ENCODE measurements at regions not wholly inside any gene's neighbourhood (a gene's known extent, or its start where the extent isn't known, plus 50 kb on each side); places are given as distances from the start of the nearest gene placed in this dataset.

- H3K36me3 Mint-ChIP-seq (ENCODE audit: low read depth): no peaks in the 10 kb centered on the region
- no peaks in the 10 kb centered on the region for H3K9me3 Mint-ChIP-seq
- TF ChIP-seq CTCF (IDR thresholded peaks at IDR 0.05; ENCODE audit: unreplicated experiment in 3 of 3): no peak
- H3K27me3 Mint-ChIP-seq (ENCODE audit: low read depth): peaks cover 19% of the 10 kb centered on the region
- no peaks in the 10 kb centered on the region for H3K4me1 Mint-ChIP-seq
- no peak overlapping the region for H3K4me3 Mint-ChIP-seq
- no peak overlapping the region for H3K27ac Mint-ChIP-seq
These were observed 304.1 kb upstream of the C16orf82 start for GRCh38 chr16:26762594-26762993.

- no peaks in the 10 kb centered on the region for H3K9me3 Mint-ChIP-seq
- no peak overlapping the region for H3K4me3 Mint-ChIP-seq
- H3K36me3 Mint-ChIP-seq (ENCODE audit: low read depth): no peaks in the 10 kb centered on the region
- H3K27me3 Mint-ChIP-seq (ENCODE audit: low read depth): peaks cover 34% of the 10 kb centered on the region
- no peak overlapping the region for H3K27ac Mint-ChIP-seq
- TF ChIP-seq CTCF (IDR thresholded peaks at IDR 0.05; ENCODE audit: unreplicated experiment in 3 of 3): peak in 1 of 3 experiments; percentile 31
- H3K4me1 Mint-ChIP-seq: no peaks in the 10 kb centered on the region
These were observed 301.6 kb upstream of the C16orf82 start for GRCh38 chr16:26765087-26765486.

GRCh38 chr16:26768385-26769010 lies 298.2 kb upstream of the C16orf82 start:
- TF ChIP-seq CTCF (IDR thresholded peaks at IDR 0.05; ENCODE audit: unreplicated experiment in 3 of 3): no peak
- Mint-ChIP-seq H3K4me1 (no peaks in the 10 kb centered on the region), H3K27me3 (ENCODE audit: low read depth) (peaks cover 41% of the 10 kb centered on the region)

DNA sequence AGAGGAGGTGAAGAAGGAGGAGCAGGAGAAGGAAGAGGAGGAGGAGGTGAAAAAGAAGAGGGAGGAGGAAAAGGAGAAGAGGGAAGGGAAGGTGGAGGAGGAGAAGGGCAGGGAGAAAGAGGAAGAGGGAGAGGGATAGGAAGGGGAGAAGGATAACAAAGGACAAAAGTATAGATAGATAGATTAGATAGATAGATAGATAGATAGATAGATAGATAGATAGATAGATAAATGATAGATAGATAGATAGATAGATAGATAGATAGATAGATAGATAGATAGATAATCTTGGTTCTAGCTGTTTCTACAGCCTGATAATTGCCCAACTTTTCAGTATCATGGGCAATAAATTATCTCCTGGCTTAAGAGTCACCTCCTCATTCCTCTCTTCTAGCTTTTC lies 296.2 kb upstream of the C16orf82 start:
- H3K27ac Mint-ChIP-seq: no peak overlapping the region
- no peak for TF ChIP-seq CTCF (IDR thresholded peaks at IDR 0.05; ENCODE audit: unreplicated experiment in 3 of 3)
- H3K36me3 Mint-ChIP-seq (ENCODE audit: low read depth): no peaks in the 10 kb centered on the region
- H3K4me3 Mint-ChIP-seq: no peak overlapping the region
- H3K27me3 Mint-ChIP-seq (ENCODE audit: low read depth): peaks cover 45% of the 10 kb centered on the region
- H3K4me1 Mint-ChIP-seq: no peaks in the 10 kb centered on the region
- no peaks in the 10 kb centered on the region for H3K9me3 Mint-ChIP-seq

More at GRCh38 chr16:26768385-26769010, 298.2 kb upstream of the C16orf82 start:
- Mint-ChIP-seq H3K27ac (no peak overlapping the region), H3K9me3 (no peaks in the 10 kb centered on the region), H3K36me3 (ENCODE audit: low read depth) (no peaks in the 10 kb centered on the region), H3K4me3 (no peak overlapping the region)

DNA sequence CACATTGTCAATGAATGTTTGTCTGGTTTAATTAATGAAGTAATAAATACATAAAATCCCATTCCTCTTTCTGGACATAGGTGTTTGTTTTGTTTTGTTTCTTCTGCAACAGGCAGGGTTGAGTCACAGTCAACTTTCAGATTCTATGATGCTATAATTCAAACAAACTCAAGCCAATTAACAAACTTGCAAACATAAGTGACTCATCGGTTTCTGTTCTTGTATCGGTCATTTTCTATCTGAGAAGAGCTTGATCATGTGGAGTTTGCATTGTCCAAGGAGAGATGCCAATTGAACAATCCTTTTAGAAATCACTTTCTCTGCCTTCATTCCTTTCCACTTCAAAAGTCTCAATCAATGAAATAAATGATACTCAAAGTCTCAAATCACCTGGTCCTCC lies 294.2 kb upstream of the C16orf82 start:
- Mint-ChIP-seq H3K36me3 (ENCODE audit: low read depth) (no peaks in the 10 kb centered on the region), H3K4me1 (no peaks in the 10 kb centered on the region), H3K9me3 (no peaks in the 10 kb centered on the region), H3K27ac (no peak overlapping the region), H3K27me3 (ENCODE audit: low read depth) (peaks cover 52% of the 10 kb centered on the region), H3K4me3 (no peak overlapping the region)
- TF ChIP-seq CTCF (IDR thresholded peaks at IDR 0.05; ENCODE audit: unreplicated experiment in 3 of 3): no peak

GRCh38 chr16:26777821-26778220 lies 288.9 kb upstream of the C16orf82 start:
- Mint-ChIP-seq H3K4me1 (no peaks in the 10 kb centered on the region), H3K9me3 (no peaks in the 10 kb centered on the region), H3K4me3 (no peak overlapping the region), H3K27me3 (ENCODE audit: low read depth) (peaks cover 37% of the 10 kb centered on the region), H3K27ac (no peak overlapping the region), H3K36me3 (ENCODE audit: low read depth) (no peaks in the 10 kb centered on the region)
- no peak for TF ChIP-seq CTCF (IDR thresholded peaks at IDR 0.05; ENCODE audit: unreplicated experiment in 3 of 3)
